ENCODE measurements at regions not wholly inside any gene's neighbourhood (a gene's known extent, or its start where the extent isn't known, plus 50 kb on each side); places are given as distances from the start of the nearest gene placed in this dataset.

DNA sequence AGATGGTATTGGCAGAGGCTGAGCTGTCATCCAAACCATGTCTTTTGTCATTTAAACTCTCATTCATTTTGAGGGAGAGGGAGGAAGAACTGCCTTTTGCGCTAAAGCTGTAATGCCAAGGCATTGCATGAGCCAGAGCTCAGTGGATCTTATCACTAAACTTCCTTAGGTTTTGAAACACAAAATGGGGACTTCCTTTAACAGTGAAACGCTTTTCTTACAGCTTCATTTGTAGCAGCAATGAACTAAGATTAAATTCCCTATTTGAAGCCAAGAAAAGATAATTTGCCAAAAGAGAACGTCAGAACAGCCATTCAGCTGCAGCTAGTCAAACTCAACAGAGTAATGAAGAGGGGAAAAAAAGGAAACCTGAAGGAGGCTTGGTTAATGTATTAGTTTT, 143.5 kb upstream of the MMADHC start:
- no peaks in the 10 kb centered on the region for H3K36me3 ChIP-seq
- peaks cover 0 to 7% (median 0%) of the 10 kb centered on the region in 4 donors for H3K4me1 ChIP-seq
- intact Hi-C loops (cut with DNase I; ENCODE audit: low total_unique reads) = no loop called here
- H3K27ac ChIP-seq = no peak overlapping the region
- H3K9me3 ChIP-seq = no peaks in the 10 kb centered on the region
- 57% methylated on average over 3 of the region's 3 CpGs for WGBS, 2 donors (ENCODE audit: low coverage in 1 of 2)
- DNase-seq = no peak
- in situ Hi-C loops (cut with MboI; ENCODE audit: low pct_ligation_motif_present in 1 of 4, low pct_unique_long_range_greater_than_20kb in 1 of 4, low sequenced_read_pairs in 3 of 4) = no loop called here
- no peak overlapping the region for H3K4me3 ChIP-seq
- TF ChIP-seq POLR2AphosphoS5 (IDR thresholded peaks at IDR 0.05) (no peak), POLR2A (IDR thresholded peaks at IDR 0.05) (no peak), EP300 (IDR thresholded peaks at IDR 0.05; ENCODE audit: low read depth) (no peak)
- TF ChIP-seq, protein P1, sequence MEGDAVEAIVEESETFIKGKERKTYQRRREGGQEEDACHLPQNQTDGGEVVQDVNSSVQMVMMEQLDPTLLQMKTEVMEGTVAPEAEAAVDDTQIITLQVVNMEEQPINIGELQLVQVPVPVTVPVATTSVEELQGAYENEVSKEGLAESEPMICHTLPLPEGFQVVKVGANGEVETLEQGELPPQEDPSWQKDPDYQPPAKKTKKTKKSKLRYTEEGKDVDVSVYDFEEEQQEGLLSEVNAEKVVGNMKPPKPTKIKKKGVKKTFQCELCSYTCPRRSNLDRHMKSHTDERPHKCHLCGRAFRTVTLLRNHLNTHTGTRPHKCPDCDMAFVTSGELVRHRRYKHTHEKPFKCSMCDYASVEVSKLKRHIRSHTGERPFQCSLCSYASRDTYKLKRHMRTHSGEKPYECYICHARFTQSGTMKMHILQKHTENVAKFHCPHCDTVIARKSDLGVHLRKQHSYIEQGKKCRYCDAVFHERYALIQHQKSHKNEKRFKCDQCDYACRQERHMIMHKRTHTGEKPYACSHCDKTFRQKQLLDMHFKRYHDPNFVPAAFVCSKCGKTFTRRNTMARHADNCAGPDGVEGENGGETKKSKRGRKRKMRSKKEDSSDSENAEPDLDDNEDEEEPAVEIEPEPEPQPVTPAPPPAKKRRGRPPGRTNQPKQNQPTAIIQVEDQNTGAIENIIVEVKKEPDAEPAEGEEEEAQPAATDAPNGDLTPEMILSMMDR (IDR thresholded peaks at IDR 0.05) = no peak
- H3K27me3 ChIP-seq = no peaks in the 10 kb centered on the region

DNA sequence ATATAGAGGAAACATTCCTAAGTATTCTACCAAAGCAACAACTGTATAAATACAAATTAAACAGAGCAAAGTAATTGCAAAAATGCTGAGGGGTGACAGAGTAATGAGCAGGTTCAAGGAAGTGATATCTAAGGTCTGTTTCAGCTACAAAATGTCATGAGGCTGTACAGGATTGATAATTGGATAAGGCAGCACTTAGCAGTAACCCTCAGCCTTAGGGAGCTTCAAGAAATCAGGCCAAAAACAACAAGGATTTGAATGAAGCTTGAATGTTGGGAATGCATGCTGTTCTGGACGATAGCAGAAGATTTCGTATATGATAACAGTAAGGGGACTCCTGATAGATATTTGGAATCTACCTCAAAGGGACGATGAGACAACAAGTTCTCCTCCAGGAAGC, 142.0 kb upstream of the MMADHC start:
- in situ Hi-C loops (cut with MboI; ENCODE audit: low pct_ligation_motif_present in 1 of 4, low pct_unique_long_range_greater_than_20kb in 1 of 4, low sequenced_read_pairs in 3 of 4) = no loop called here
- intact Hi-C loops (cut with DNase I; ENCODE audit: low total_unique reads) = no loop called here
- Histone ChIP-seq H3K27ac (no peak overlapping the region), H3K4me3 (no peak overlapping the region), H3K4me1 (peaks cover 0 to 4% (median 0%) of the 10 kb centered on the region in 4 donors), H3K27me3 (no peaks in the 10 kb centered on the region), H3K36me3 (no peaks in the 10 kb centered on the region), H3K9me3 (no peaks in the 10 kb centered on the region)
- DNase-seq = no peak
- TF ChIP-seq EP300 (IDR thresholded peaks at IDR 0.05; ENCODE audit: low read depth) = no peak
- 62 to 100% methylated on average over 1 to 3 of the region's 3 CpGs for WGBS, 2 donors (ENCODE audit: low coverage in 1 of 2)

DNA sequence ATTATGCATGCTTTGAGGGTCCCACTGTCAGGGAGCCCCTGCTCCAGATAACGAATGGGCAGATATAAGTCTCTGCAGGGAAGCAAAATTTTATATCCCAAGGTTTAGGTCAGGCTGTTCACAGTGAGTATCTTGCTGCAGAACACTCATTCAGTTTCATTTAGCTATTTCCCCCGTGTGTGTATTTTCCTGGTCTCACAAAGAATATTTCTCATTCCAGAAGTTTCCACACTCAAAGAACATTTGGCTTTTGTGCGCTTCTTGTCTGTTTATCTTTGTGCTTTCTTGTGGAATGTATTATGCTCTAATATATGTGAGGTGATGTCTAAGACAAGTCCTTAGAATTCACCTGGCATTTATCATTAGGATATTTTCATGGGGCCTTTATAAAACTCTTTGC, 140.4 kb upstream of the MMADHC start:
- no peak for DNase-seq
- TF ChIP-seq POLR2AphosphoS5 (IDR thresholded peaks at IDR 0.05) (no peak), POLR2A (IDR thresholded peaks at IDR 0.05) (no peak), EP300 (IDR thresholded peaks at IDR 0.05; ENCODE audit: low read depth) (no peak)
- TF ChIP-seq, protein P1 (IDR thresholded peaks at IDR 0.05) = no peak
- Histone ChIP-seq H3K9me3 (no peaks in the 10 kb centered on the region), H3K36me3 (no peaks in the 10 kb centered on the region), H3K27me3 (no peaks in the 10 kb centered on the region), H3K4me3 (no peak overlapping the region), H3K27ac (no peak overlapping the region), H3K4me1 (peaks cover 0 to 4% (median 0%) of the 10 kb centered on the region in 4 donors)
- in situ Hi-C loops (cut with MboI; ENCODE audit: low pct_ligation_motif_present in 1 of 4, low pct_unique_long_range_greater_than_20kb in 1 of 4, low sequenced_read_pairs in 3 of 4) = no loop called here
- WGBS, 2 donors (ENCODE audit: low coverage in 1 of 2) = 40 to 66% methylated on average over 1 to 3 of the region's 3 CpGs
- intact Hi-C loops (cut with DNase I; ENCODE audit: low total_unique reads) = no loop called here

DNA sequence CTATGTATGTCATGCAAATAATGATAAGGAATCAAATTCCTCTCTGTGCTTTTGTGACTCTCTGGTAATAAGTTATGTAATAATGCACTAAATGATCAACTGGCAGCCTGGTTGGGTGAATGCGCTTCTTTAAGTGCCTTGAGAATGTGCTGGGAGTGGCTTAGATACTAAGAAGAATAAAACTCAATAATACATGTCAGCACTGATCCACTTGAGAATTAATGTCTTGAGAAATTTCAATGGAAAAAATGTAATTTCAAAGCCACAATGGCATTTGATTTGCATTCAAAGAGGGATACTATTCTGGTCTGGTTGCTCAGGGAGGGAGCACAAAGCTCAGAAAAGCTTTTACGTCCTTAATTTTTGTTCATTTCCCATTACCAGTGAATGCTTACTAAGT, 137.7 kb upstream of the MMADHC start:
- no peak for DNase-seq
- Histone ChIP-seq H3K36me3 (no peaks in the 10 kb centered on the region), H3K4me3 (no peak overlapping the region), H3K27me3 (no peaks in the 10 kb centered on the region), H3K27ac (no peak overlapping the region), H3K9me3 (no peaks in the 10 kb centered on the region), H3K4me1 (no peaks in the 10 kb centered on the region)
- no peak for TF ChIP-seq EP300 (IDR thresholded peaks at IDR 0.05; ENCODE audit: low read depth)
- TF ChIP-seq, protein P1 (IDR thresholded peaks at IDR 0.05) = no peak
- in situ Hi-C loops (cut with MboI; ENCODE audit: low pct_ligation_motif_present in 1 of 4, low pct_unique_long_range_greater_than_20kb in 1 of 4, low sequenced_read_pairs in 3 of 4) = no loop called here
- intact Hi-C loops (cut with DNase I; ENCODE audit: low total_unique reads) = no loop called here
- 62 to 70% methylated on average over 2 of the region's 2 CpGs for WGBS, 2 donors (ENCODE audit: low coverage in 1 of 2)

DNA sequence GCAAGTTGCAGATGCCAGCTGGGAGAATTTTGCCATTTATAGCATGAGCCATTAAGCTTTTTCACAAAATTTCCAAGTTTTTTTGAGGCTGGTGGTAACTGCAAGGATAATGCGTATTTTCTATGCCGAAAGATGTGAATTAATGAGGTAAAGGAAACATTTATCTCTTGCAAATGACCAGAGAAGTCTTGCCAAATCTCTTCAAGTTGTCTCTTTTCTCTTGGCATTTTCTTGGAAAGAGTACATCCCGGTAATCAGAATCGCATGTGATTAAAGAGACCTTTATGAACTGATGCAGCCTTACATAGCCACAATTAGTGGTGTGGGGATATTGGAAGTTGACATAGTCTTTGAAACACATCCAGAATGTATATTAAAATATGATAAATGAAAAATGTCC, 136.5 kb upstream of the MMADHC start:
- Histone ChIP-seq H3K36me3 (no peaks in the 10 kb centered on the region), H3K4me3 (no peak overlapping the region), H3K27ac (no peak overlapping the region), H3K27me3 (no peaks in the 10 kb centered on the region), H3K4me1 (no peaks in the 10 kb centered on the region), H3K9me3 (no peaks in the 10 kb centered on the region)
- in situ Hi-C loops (cut with MboI; ENCODE audit: low pct_ligation_motif_present in 1 of 4, low pct_unique_long_range_greater_than_20kb in 1 of 4, low sequenced_read_pairs in 3 of 4) = no loop called here
- intact Hi-C loops (cut with DNase I; ENCODE audit: low total_unique reads) = no loop called here
- TF ChIP-seq, protein P1 (IDR thresholded peaks at IDR 0.05) = no peak
- TF ChIP-seq POLR2A (IDR thresholded peaks at IDR 0.05) = no peak
- no peak for TF ChIP-seq EP300 (IDR thresholded peaks at IDR 0.05; ENCODE audit: low read depth)
- TF ChIP-seq POLR2AphosphoS5 (IDR thresholded peaks at IDR 0.05) = no peak
- DNase-seq = no peak
- WGBS, 2 donors (ENCODE audit: low coverage in 1 of 2) = 81 to 94% methylated on average over 2 to 4 of the region's 4 CpGs
